Body of pancreas (tissue), 4 donors: ENCODE measurements at regions not wholly inside any gene's neighbourhood (a gene's known extent, or its start where the extent isn't known, plus 50 kb on each side); places are given as distances from the start of the nearest gene placed in this dataset.

Source experiments
- ATAC-seq: fragments of 150-250 bp; one replicate; pipeline ENCODE4 v1.9.1; 2016
- DNase-seq, 4 donors: peaks; one replicate each; pipeline ENCODE4 v3.0.0-alpha.2; 2019
- H3K27ac ChIP-seq, 4 donors: fragments of 200-600 bp; sonication (generic); 1 replicate in 3 of 4; 2 replicates in 1 of 4; pipeline versions ENCODE4 v1.5.1 to v1.6.1; 2016 to 2019; ENCODE audit warnings: mild to moderate bottlenecking in 1 of 4, mixed read lengths in 1 of 4, moderate library complexity in 1 of 4
- H3K27me3 ChIP-seq, 2 donors: fragments of 200-600 bp; sonication (generic); one replicate each; pipeline ENCODE4 v1.6.0; 2016; ENCODE audit warnings: mild to moderate bottlenecking in 1 of 2
- H3K36me3 ChIP-seq, 2 donors: fragments of 200-600 bp; sonication (generic); replicated peaks in 1 of 2; 2 replicates each; pipeline ENCODE4 v1.5.1; 2016; ENCODE audit warnings: low read depth in 2 of 2; ENCODE audit not compliant: insufficient read depth in 1 of 2
- H3K4me1 ChIP-seq: fragments of 200-600 bp; sonication (generic); one replicate; pipeline ENCODE4 v1.6.0; 2016
- H3K4me3 ChIP-seq, 2 donors: fragments of 200-600 bp; sonication (generic); 1 replicate in 1 of 2; 2 replicates in 1 of 2; pipeline ENCODE4 v1.5.1; 2016 to 2019
- H3K9me3 ChIP-seq, 3 donors: fragments of 200-600 bp; sonication (generic); 1 replicate in 2 of 3; 2 replicates in 1 of 3; pipeline ENCODE4 v1.5.1; 2016
- POLR2A ChIP-seq, 3 donors: fragments of 450-650 bp; IDR thresholded peaks; one replicate each; pipeline ENCODE4 v1.6.1; 2016; ENCODE audit warnings: antibody characterized with exemption in 3 of 3, mild to moderate bottlenecking in 2 of 3
- WGBS, 2 donors: methylation state at CpG; one replicate each; pipeline ENCODE4 v1.1.5; 2017; 5-methylcytosine and 5-hydroxymethylcytosine counted together
- intact Hi-C: fragments of 100-400 bp; cut with DNase I; formaldehyde crosslinking; loops from one replicate; pipeline ENCODE4 v1.15.1; 2023
- TF ChIP-seq, protein P1 (sequence below), 7 experiments: fragments of 450-650 bp in 4 of 7; fragments of 200-600 bp in 3 of 7; sonication (generic) in 3 of 7; IDR thresholded peaks; one replicate each; pipeline ENCODE4 v1.5.1; 2016 to 2019; ENCODE audit warnings: antibody characterized with exemption in 7 of 7

DNA sequence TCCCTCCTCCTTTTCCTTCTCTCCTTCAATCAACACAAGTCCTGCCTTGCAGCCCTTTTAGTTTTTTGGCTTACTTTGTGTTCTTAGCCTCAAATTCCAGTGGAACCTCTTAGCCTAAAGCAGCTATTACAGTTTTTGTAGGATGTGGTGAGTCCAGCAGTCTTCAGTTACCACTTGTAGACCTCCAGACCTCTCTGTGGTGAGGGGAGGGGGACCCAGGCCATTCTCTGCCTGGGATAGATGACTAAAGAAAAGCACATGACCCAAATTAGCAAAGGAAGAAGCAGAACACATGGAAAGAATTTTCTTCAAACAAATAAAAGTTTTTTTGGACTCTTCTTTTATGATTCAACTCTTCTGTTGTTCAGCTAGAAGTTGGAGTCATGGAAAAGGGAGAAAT, 246.5 kb downstream of the HAO1 start:
- no peak for ATAC-seq
- no peaks in the 10 kb centered on the region for H3K27me3 ChIP-seq

DNA sequence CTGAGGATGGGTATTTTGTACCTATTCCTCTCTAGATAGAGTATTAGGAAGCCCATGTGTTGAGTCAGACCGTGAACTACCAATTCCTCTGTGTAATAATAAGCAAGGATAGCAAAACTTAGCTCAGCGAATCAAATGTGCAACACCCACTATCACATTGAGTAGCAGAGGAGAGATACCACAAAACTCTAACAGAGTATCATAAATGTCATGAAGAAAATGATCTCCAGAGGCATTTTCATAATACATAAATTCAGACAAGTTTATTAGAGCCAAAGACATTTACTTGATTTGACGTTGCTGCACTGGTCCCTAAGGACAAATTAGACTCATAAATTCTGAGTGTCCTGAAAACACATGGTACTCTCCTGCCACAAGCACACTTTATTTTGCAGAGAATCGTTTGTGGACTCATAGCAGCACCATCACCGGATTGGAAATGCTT, 245.2 kb downstream of the HAO1 start:
- WGBS, 2 donors: 68 to 69% methylated on average over 5 of the region's 5 CpGs
- Histone ChIP-seq H3K27me3 (no peaks in the 10 kb centered on the region), H3K4me3 (no peak overlapping the region), H3K36me3 (no peaks in the 10 kb centered on the region), H3K4me1 (no peaks in the 10 kb centered on the region), H3K27ac (no peak overlapping the region), H3K9me3 (no peaks in the 10 kb centered on the region)
- TF ChIP-seq, protein P1, sequence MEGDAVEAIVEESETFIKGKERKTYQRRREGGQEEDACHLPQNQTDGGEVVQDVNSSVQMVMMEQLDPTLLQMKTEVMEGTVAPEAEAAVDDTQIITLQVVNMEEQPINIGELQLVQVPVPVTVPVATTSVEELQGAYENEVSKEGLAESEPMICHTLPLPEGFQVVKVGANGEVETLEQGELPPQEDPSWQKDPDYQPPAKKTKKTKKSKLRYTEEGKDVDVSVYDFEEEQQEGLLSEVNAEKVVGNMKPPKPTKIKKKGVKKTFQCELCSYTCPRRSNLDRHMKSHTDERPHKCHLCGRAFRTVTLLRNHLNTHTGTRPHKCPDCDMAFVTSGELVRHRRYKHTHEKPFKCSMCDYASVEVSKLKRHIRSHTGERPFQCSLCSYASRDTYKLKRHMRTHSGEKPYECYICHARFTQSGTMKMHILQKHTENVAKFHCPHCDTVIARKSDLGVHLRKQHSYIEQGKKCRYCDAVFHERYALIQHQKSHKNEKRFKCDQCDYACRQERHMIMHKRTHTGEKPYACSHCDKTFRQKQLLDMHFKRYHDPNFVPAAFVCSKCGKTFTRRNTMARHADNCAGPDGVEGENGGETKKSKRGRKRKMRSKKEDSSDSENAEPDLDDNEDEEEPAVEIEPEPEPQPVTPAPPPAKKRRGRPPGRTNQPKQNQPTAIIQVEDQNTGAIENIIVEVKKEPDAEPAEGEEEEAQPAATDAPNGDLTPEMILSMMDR (IDR thresholded peaks at IDR 0.05): no peak
- no peak for TF ChIP-seq POLR2A (IDR thresholded peaks at IDR 0.05)
- DNase-seq (no peak), ATAC-seq (no peak)
- intact Hi-C loops: no loop called here

More for the DNA sequence above, 246.5 kb downstream of the HAO1 start:
- Histone ChIP-seq H3K9me3 (no peaks in the 10 kb centered on the region), H3K36me3 (no peaks in the 10 kb centered on the region), H3K4me1 (no peaks in the 10 kb centered on the region), H3K27ac (no peak overlapping the region), H3K4me3 (no peak overlapping the region)
- intact Hi-C loops: no loop called here
- DNase-seq: no peak
- no peak for TF ChIP-seq POLR2A (IDR thresholded peaks at IDR 0.05)
- TF ChIP-seq, protein P1 (IDR thresholded peaks at IDR 0.05): no peak

DNA sequence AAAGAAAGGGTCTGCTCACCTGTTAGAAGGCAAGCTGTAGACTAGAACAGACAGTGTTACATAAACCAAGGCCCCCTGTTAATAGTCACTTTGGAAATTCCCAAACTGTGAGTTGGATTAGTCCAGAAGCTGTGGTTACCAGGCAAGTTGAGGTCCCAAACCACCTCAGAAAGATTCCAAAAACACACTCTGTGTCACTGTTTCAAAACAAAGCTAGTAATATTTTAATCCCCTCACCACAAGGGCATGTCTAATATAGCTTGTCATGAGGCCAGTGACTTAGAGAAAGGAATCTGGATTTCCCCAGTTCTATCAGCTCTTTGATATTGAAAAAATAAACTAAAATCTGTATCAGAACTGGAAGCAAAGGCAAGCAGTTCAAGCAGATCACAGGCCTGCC, 244.6 kb downstream of the HAO1 start:
- H3K36me3 ChIP-seq: no peaks in the 10 kb centered on the region
- H3K27me3 ChIP-seq: no peaks in the 10 kb centered on the region
- no peak for DNase-seq
- H3K9me3 ChIP-seq: no peaks in the 10 kb centered on the region
- ATAC-seq: no peak
- H3K4me3 ChIP-seq: no peak overlapping the region
- H3K27ac ChIP-seq: no peak overlapping the region
- no peaks in the 10 kb centered on the region for H3K4me1 ChIP-seq
- intact Hi-C loops: no loop called here
- TF ChIP-seq, protein P1 (IDR thresholded peaks at IDR 0.05): no peak
- no peak for TF ChIP-seq POLR2A (IDR thresholded peaks at IDR 0.05)

DNA sequence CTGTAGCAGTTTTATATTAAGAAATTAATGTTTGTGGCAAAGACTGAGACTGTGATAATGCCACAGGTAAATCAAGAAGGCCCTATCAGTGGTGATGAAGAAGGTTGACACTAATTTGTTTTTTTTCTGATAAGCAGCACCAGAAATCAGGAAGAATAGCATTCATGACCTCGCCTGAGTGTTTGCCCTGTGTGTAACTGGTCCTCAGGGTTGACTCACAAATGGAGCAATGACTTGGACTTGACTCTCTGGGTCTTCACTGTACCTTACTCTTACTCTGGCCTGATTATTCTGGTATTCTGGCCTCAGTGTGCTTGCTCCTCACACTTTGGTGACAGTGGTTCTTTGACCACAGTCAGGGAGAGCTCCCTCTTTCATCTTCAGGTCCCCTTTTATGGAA, 243.9 kb downstream of the HAO1 start:
- no peaks in the 10 kb centered on the region for H3K9me3 ChIP-seq
- DNase-seq (no peak), ATAC-seq (no peak)
- H3K36me3 ChIP-seq: no peaks in the 10 kb centered on the region
- WGBS, 2 donors: 14 to 15% methylated on average over 1 of the region's 1 CpG
- no peaks in the 10 kb centered on the region for H3K27me3 ChIP-seq
- TF ChIP-seq, protein P1 (IDR thresholded peaks at IDR 0.05): no peak
- TF ChIP-seq POLR2A (IDR thresholded peaks at IDR 0.05): no peak
- no peaks in the 10 kb centered on the region for H3K4me1 ChIP-seq
- H3K4me3 ChIP-seq: no peak overlapping the region
- H3K27ac ChIP-seq: no peak overlapping the region
- intact Hi-C loops: no loop called here

DNA sequence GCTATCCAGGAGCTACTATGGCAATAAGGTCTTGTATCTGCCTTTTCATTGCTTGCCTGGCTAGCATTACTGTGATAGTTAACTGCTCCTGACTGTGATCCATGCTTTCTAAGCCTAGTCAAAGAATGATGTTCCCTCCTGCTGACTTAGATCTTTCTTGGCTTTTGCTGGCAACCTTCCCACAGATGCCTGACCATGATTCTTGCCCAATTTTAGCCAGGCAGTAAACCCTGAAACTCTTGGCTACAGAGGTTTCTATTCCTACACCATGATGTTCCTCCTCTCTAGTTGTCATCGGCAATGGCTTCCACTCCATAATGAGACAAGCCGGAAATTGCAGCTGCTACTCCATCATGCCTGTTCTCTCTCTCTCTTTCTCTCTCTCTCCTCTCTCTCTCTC, 238.1 kb downstream of the HAO1 start:
- WGBS, 2 donors: 82 to 86% methylated on average over 2 of the region's 2 CpGs
- Histone ChIP-seq H3K36me3 (no peaks in the 10 kb centered on the region), H3K27ac (no peak overlapping the region), H3K27me3 (no peaks in the 10 kb centered on the region), H3K4me1 (no peaks in the 10 kb centered on the region), H3K9me3 (no peaks in the 10 kb centered on the region), H3K4me3 (no peak overlapping the region)
- TF ChIP-seq, protein P1 (IDR thresholded peaks at IDR 0.05): no peak
- no peak for TF ChIP-seq POLR2A (IDR thresholded peaks at IDR 0.05)
- intact Hi-C loops: no loop called here
- ATAC-seq: no peak
- no peak for DNase-seq
